ENCODE measurements at regions not wholly inside any gene's neighbourhood (a gene's known extent, or its start where the extent isn't known, plus 50 kb on each side); places are given as distances from the start of the nearest gene placed in this dataset.

- POLR2A ChIA-PET = no interaction called here
- CTCF ChIA-PET (ENCODE audit: low intra/inter-chr PET ratio, low total read pairs) = no interaction called here
- no peak overlapping the region for H3K4me3 ChIP-seq (replicated peaks in 1 of 3; ENCODE audit: insufficient read depth in 1 of 3, low read depth in 2 of 3, low read length in 3 of 3)
- H3K4me1 ChIP-seq (ENCODE audit: insufficient read depth, low read length) = no peaks in the 10 kb centered on the region
- H2AFZ ChIP-seq (ENCODE audit: low read length) = no peak overlapping the region
- no peak for FAIRE-seq
- no peak for DNase-seq (ENCODE audit: low spot score)
- ATAC-seq = no peak
- 27% methylated on average over 5 of the region's 5 CpGs for WGBS (ENCODE audit: low lambda C conversion rate)
- H3K36me3 ChIP-seq (replicated peaks in 1 of 2; ENCODE audit: control insufficient read depth in 1 of 2, insufficient read depth in 2 of 2, low read length in 2 of 2) = no peaks in the 10 kb centered on the region
- in situ Hi-C loops (cut with HindIII; ENCODE audit: extremely low pct_ligation_motif_present, low pct_unique_long_range_greater_than_20kb) (no loop called here), intact Hi-C loops (cut with micrococcal nuclease; ENCODE audit: unreplicated experiment) (no loop called here)
- no TSS peak for BruUV-seq (replicated peaks)
- TF ChIP-seq MATR3 (CRISPR knock-in tag; IDR thresholded peaks at IDR 0.05) = no peak
- TF ChIP-seq ZNF800 (CRISPR knock-in tag; IDR thresholded peaks at IDR 0.05) = no peak
- TF ChIP-seq ZNF781 (CRISPR knock-in tag; IDR thresholded peaks at IDR 0.05; ENCODE audit: borderline replicate concordance, not compliant biosample characterization) = no peak
- TF ChIP-seq CREB1 (IDR thresholded peaks at IDR 0.05) = no peak
- no peak for TF ChIP-seq CREB1 (CRISPR knock-in tag; IDR thresholded peaks at IDR 0.05)
- TF ChIP-seq AKNA (CRISPR knock-in tag; IDR thresholded peaks at IDR 0.05; ENCODE audit: borderline replicate concordance) = no peak
- no peak for TF ChIP-seq PAWR (CRISPR knock-in tag; IDR thresholded peaks at IDR 0.05; ENCODE audit: borderline replicate concordance)
- TF ChIP-seq CC2D1A (CRISPR knock-in tag; IDR thresholded peaks at IDR 0.05) = no peak
- TF ChIP-seq ZHX1 (CRISPR knock-in tag; IDR thresholded peaks at IDR 0.05; ENCODE audit: low read depth) = no peak
- no peak overlapping the region for H3K4me2 ChIP-seq (ENCODE audit: low read depth, low read length)
- H3K79me2 ChIP-seq (ENCODE audit: insufficient read depth, low read length) = no peaks in the 10 kb centered on the region
- H3K9me3 ChIP-seq (ENCODE audit: low read length) = peaks cover 77% of the 10 kb centered on the region
- no peaks in the 10 kb centered on the region for H3K27me3 ChIP-seq (ENCODE audit: control insufficient read depth in 1 of 2, insufficient read depth in 2 of 2, low read length in 2 of 2)
- H4K20me1 ChIP-seq (ENCODE audit: insufficient read depth, low read length) = no peaks in the 10 kb centered on the region
- H3K27ac ChIP-seq (ENCODE audit: extremely low read length, insufficient read depth, low read length) = no peak overlapping the region
- H3K9ac ChIP-seq (ENCODE audit: insufficient read depth, low read depth, low read length) = no peak overlapping the region
These were observed 79.9 kb upstream of the CHRM3 start for GRCh38 chr1:239306426-239306825.
